Trophoblast cell (in vitro differentiated cells and primary cell): ENCODE measurements at regions not wholly inside any gene's neighbourhood (a gene's known extent, or its start where the extent isn't known, plus 50 kb on each side); places are given as distances from the start of the nearest gene placed in this dataset.
"Not testable (repeated sequence)": the region's sequence is repeated elsewhere in the genome, so short reads cannot be mapped to it uniquely, and the experiment has no call there.

Experiments used
- DNase-seq, 2 donors: peaks; one replicate each; pipeline ENCODE4 v3.0.0-alpha.2; 2016
- H2AFZ ChIP-seq: 2 replicates; pipeline ENCODE4 v1.6.1; 2013; ENCODE audit warnings: low read length, moderate library complexity, mild to moderate bottlenecking; ENCODE audit not compliant: insufficient read depth, poor library complexity
- H2AK5ac ChIP-seq: 2 replicates; pipeline ENCODE4 v1.6.1; 2013; ENCODE audit warnings: mild to moderate bottlenecking, low read length
- H2BK120ac ChIP-seq: 2 replicates; pipeline ENCODE4 v1.6.1; 2013; ENCODE audit warnings: low read length, mild to moderate bottlenecking, moderate library complexity; ENCODE audit not compliant: insufficient read depth, poor library complexity
- H2BK12ac ChIP-seq: 2 replicates; pipeline ENCODE4 v1.6.1; 2013; ENCODE audit warnings: mild to moderate bottlenecking, low read length, moderate library complexity
- H2BK5ac ChIP-seq: 2 replicates; pipeline ENCODE4 v1.6.1; 2013; ENCODE audit warnings: low read length, low read depth, moderate library complexity, mild to moderate bottlenecking; ENCODE audit not compliant: poor library complexity
- H3K14ac ChIP-seq: 2 replicates; pipeline ENCODE4 v1.6.1; 2013; ENCODE audit warnings: mild to moderate bottlenecking, low read length
- H3K18ac ChIP-seq: 2 replicates; pipeline ENCODE4 v1.6.1; 2013; ENCODE audit warnings: mild to moderate bottlenecking, low read length
- H3K23ac ChIP-seq: 2 replicates; pipeline ENCODE4 v1.6.1; 2013; ENCODE audit warnings: low read length
- H3K27ac ChIP-seq: 2 replicates; pipeline ENCODE4 v1.5.1; 2013; ENCODE audit warnings: low read depth, mild to moderate bottlenecking, inconsistent platforms, low read length, moderate library complexity
- H3K27me3 ChIP-seq: 2 replicates; pipeline ENCODE4 v1.6.1; 2013; ENCODE audit warnings: inconsistent platforms, mild to moderate bottlenecking, low read length, moderate library complexity; ENCODE audit not compliant: insufficient read depth
- H3K36me3 ChIP-seq, 2 experiments: 1 replicate in 1 of 2; 2 replicates in 1 of 2; pipeline ENCODE4 v1.6.1; 2013; ENCODE audit warnings: low read length in 2 of 2, mild to moderate bottlenecking in 2 of 2, moderate library complexity in 1 of 2; ENCODE audit not compliant: insufficient read depth in 2 of 2, control insufficient read depth in 1 of 2
- H3K4ac ChIP-seq: 2 replicates; pipeline ENCODE4 v1.6.1; 2013; ENCODE audit warnings: low read depth, mild to moderate bottlenecking, low read length, moderate library complexity
- H3K4me1 ChIP-seq, 2 experiments: 1 replicate in 1 of 2; 2 replicates in 1 of 2; pipeline ENCODE4 v1.6.1; 2013; ENCODE audit warnings: low read length in 2 of 2, mild to moderate bottlenecking in 2 of 2, moderate library complexity in 1 of 2; ENCODE audit not compliant: insufficient read depth in 2 of 2, control insufficient read depth in 1 of 2
- H3K4me2 ChIP-seq: 2 replicates; pipeline ENCODE4 v1.6.1; 2013; ENCODE audit warnings: inconsistent platforms, mild to moderate bottlenecking, low read length, moderate library complexity
- H3K4me3 ChIP-seq: 2 replicates; pipeline ENCODE4 v1.5.1; 2013; ENCODE audit warnings: mild to moderate bottlenecking, low read depth, low read length, inconsistent platforms
- H3K79me1 ChIP-seq: one replicate; pipeline ENCODE4 v1.6.1; 2013; ENCODE audit warnings: low read length
- H3K79me2 ChIP-seq: 2 replicates; pipeline ENCODE4 v1.6.1; 2013; ENCODE audit warnings: low read length, mild to moderate bottlenecking; ENCODE audit not compliant: control insufficient read depth, insufficient read depth, poor library complexity
- H3K9ac ChIP-seq: 2 replicates; pipeline ENCODE4 v1.6.1; 2013; ENCODE audit warnings: mild to moderate bottlenecking, low read length
- H3K9me3 ChIP-seq: 2 replicates; pipeline ENCODE4 v1.6.1; 2013; ENCODE audit warnings: low read depth, mild to moderate bottlenecking, control low read depth, inconsistent platforms, low read length; ENCODE audit not compliant: insufficient read depth
- H4K12ac ChIP-seq: 2 replicates; pipeline ENCODE4 v1.6.1; 2013; ENCODE audit warnings: low read depth, mild to moderate bottlenecking, low read length, moderate library complexity
- H4K8ac ChIP-seq: 2 replicates; pipeline ENCODE4 v1.6.1; 2013; ENCODE audit warnings: low read depth, mild to moderate bottlenecking, low read length, moderate library complexity
- H4K91ac ChIP-seq: one replicate; pipeline ENCODE4 v1.6.1; 2013; ENCODE audit warnings: low read depth, mild to moderate bottlenecking, low read length, moderate library complexity
- WGBS: extraction: QIAGEN DNeasy Blood & Tissue Kit; methylation state at CpG from one replicate; pipeline ENCODE4 v1.1.7; 2013; ENCODE audit warnings: missing lambda C conversion rate; ENCODE audit not compliant: insufficient read length, insufficient coverage; ENCODE audit errors: extremely low coverage; 5-methylcytosine and 5-hydroxymethylcytosine counted together

GRCh38 chr6:85047818-85048217 is 283.4 kb upstream of the TBX18 start:
- Histone ChIP-seq H3K4me3 (no peak overlapping the region), H3K18ac (no peak overlapping the region), H2AFZ (no peak overlapping the region), H3K4ac (no peak overlapping the region), H4K91ac (no peak overlapping the region), H4K8ac (no peak overlapping the region), H3K36me3 (no peaks in the 10 kb centered on the region), H3K79me1 (no peaks in the 10 kb centered on the region), H3K27ac (no peak overlapping the region), H3K14ac (no peak overlapping the region), H3K4me2 (no peak overlapping the region), H2BK12ac (no peak overlapping the region), H3K9me3 (no peaks in the 10 kb centered on the region), H2BK5ac (no peak overlapping the region), H3K23ac (no peak overlapping the region), H3K9ac (no peak overlapping the region), H2BK120ac (no peak overlapping the region), H3K27me3 (no peaks in the 10 kb centered on the region), H4K12ac (no peak overlapping the region), H3K79me2 (no peaks in the 10 kb centered on the region), H2AK5ac (no peak overlapping the region), H3K4me1 (no peaks in the 10 kb centered on the region)
- no CpG with 5 or more reads among the region's 2 CpGs for WGBS
- DNase-seq: no peak

DNA sequence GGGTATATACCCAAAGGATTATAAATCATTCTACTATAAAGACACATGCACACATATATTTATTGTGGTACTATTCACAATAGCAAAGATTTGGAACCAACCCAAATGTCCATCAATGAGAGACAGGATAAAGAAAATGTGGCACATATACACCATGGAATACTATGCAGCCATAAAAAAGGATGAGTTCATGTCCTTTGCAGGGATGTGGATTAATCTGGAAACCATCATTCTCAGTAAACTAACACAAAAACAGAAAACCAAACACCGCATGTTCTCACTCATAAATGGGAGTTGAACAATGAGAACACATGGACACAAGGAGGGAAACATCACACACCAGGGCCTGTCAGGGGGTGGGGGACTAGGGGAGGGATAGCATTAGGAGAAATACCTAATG is 281.4 kb upstream of the TBX18 start:
- not testable (repeated sequence) for H2BK5ac ChIP-seq, H4K8ac ChIP-seq, H3K4ac ChIP-seq, H4K12ac ChIP-seq, H3K9ac ChIP-seq, H3K23ac ChIP-seq, H3K27ac ChIP-seq, H3K79me1 ChIP-seq, H3K18ac ChIP-seq, H2AK5ac ChIP-seq, H4K91ac ChIP-seq, DNase-seq, H2BK12ac ChIP-seq, H3K4me3 ChIP-seq, H3K27me3 ChIP-seq, H3K14ac ChIP-seq, H2AFZ ChIP-seq, H3K9me3 ChIP-seq, H3K36me3 ChIP-seq, H2BK120ac ChIP-seq, H3K4me1 ChIP-seq, H3K79me2 ChIP-seq, H3K4me2 ChIP-seq
- WGBS: no CpG with 5 or more reads among the region's 1 CpG

DNA sequence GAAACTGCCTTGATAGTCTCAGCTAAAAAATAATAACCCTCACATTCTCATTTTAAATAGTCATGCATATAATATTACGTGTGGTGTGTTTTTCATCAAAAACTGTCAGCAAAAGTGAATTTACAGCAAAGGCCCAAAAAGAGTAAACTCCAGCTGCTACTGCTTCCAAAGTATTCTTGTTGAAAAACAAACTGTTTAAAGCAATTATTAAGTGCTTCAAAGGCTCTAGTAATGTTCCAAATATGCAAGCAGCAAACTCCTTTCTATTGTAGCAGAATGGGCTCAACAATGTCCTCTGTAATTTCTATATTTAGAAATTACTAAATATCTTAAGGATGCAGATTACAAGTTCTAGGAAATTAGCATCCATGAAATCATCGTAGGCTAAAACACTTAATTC is 280.0 kb upstream of the TBX18 start:
- H3K4me1 ChIP-seq: no peaks in the 10 kb centered on the region

GRCh38 chr6:85041376-85041775 is 277.0 kb upstream of the TBX18 start:
- Histone ChIP-seq H3K9me3 (no peaks in the 10 kb centered on the region), H2BK120ac (no peak overlapping the region), H4K8ac (no peak overlapping the region), H3K4me3 (no peak overlapping the region), H2AFZ (no peak overlapping the region), H3K79me2 (no peaks in the 10 kb centered on the region), H3K23ac (no peak overlapping the region), H3K14ac (no peak overlapping the region), H2BK12ac (no peak overlapping the region), H3K79me1 (no peaks in the 10 kb centered on the region), H3K4me2 (no peak overlapping the region), H3K4me1 (no peaks in the 10 kb centered on the region), H2BK5ac (no peak overlapping the region), H3K9ac (no peak overlapping the region), H3K4ac (no peak overlapping the region), H4K91ac (no peak overlapping the region), H3K18ac (no peak overlapping the region), H2AK5ac (no peak overlapping the region), H4K12ac (no peak overlapping the region), H3K27me3 (no peaks in the 10 kb centered on the region), H3K27ac (no peak overlapping the region), H3K36me3 (no peaks in the 10 kb centered on the region)
- DNase-seq: no peak

More for the DNA sequence above, 280.0 kb upstream of the TBX18 start:
- H4K91ac ChIP-seq: no peak overlapping the region
- no peak overlapping the region for H4K8ac ChIP-seq
- H3K4me3 ChIP-seq: no peak overlapping the region
- H3K14ac ChIP-seq: no peak overlapping the region
- no peak overlapping the region for H3K27ac ChIP-seq
- H2BK5ac ChIP-seq: no peak overlapping the region
- no peak overlapping the region for H3K18ac ChIP-seq
- no peak overlapping the region for H2AFZ ChIP-seq
- no peak overlapping the region for H3K23ac ChIP-seq
- no peaks in the 10 kb centered on the region for H3K79me1 ChIP-seq
- no peaks in the 10 kb centered on the region for H3K36me3 ChIP-seq
- no peak overlapping the region for H4K12ac ChIP-seq
- H3K9me3 ChIP-seq: no peaks in the 10 kb centered on the region
- DNase-seq: no peak
- H3K4ac ChIP-seq: no peak overlapping the region
- WGBS: no CpG with 5 or more reads among the region's 2 CpGs
- no peak overlapping the region for H2BK12ac ChIP-seq
- no peaks in the 10 kb centered on the region for H3K27me3 ChIP-seq
- no peak overlapping the region for H3K9ac ChIP-seq
- no peaks in the 10 kb centered on the region for H3K79me2 ChIP-seq
- H2AK5ac ChIP-seq: no peak overlapping the region
- no peak overlapping the region for H2BK120ac ChIP-seq
- no peak overlapping the region for H3K4me2 ChIP-seq

DNA sequence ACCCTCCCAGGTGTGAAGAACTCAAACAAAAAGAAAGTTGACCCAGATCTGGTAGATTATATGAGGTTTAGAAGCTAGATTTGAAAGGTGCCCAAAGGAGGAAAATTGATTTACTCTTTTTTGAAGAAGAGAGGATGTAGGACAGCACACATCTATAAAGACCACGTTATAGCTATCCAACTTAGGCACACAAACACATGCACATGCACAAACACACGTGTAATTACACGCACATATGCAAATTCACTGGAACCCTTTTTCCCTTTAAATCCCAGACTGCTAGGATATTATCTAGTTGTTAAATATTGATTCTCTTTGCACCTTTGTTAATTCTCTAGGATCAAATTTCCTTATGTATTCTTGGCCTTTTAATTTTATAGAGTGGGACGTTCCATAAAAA is 272.8 kb upstream of the TBX18 start:
- Histone ChIP-seq H2AK5ac (no peak overlapping the region), H2BK120ac (no peak overlapping the region), H3K36me3 (no peaks in the 10 kb centered on the region), H3K79me1 (no peaks in the 10 kb centered on the region), H3K4me1 (no peaks in the 10 kb centered on the region), H3K23ac (no peak overlapping the region), H2BK12ac (no peak overlapping the region), H3K79me2 (no peaks in the 10 kb centered on the region), H3K18ac (no peak overlapping the region), H3K4me2 (no peak overlapping the region), H2AFZ (no peak overlapping the region), H3K14ac (no peak overlapping the region), H4K8ac (no peak overlapping the region), H3K27ac (no peak overlapping the region), H2BK5ac (no peak overlapping the region), H3K27me3 (no peaks in the 10 kb centered on the region), H3K9me3 (peaks cover 7% of the 10 kb centered on the region), H4K91ac (no peak overlapping the region), H3K4ac (no peak overlapping the region), H4K12ac (no peak overlapping the region), H3K4me3 (no peak overlapping the region), H3K9ac (no peak overlapping the region)
- DNase-seq: no peak
- WGBS: no CpG with 5 or more reads among the region's 4 CpGs
